Panc1 (cell line): ENCODE measurements at regions not wholly inside any gene's neighbourhood (a gene's known extent, or its start where the extent isn't known, plus 50 kb on each side); places are given as distances from the start of the nearest gene placed in this dataset.

Source experiments
- ATAC-seq: fragments of 200-7000 bp; cut with Tn5 transposase; 2 replicates; pipeline ENCODE4 v1.9.1; 2020; ENCODE audit warnings: mild to moderate bottlenecking, moderate library complexity
- BruUV-seq: library from RNA; stranded (reverse); fragments of 400-500 nt; replicated peaks from 2 replicates; lab custom pipeline; 2021; lab: Mats Ljungman, UMichigan
- CTCF ChIA-PET: fragments of 300-600 bp; sonication (Branson Sonifier 250); formaldehyde crosslinking; loops from one replicate; lab custom pipeline; 2022; ENCODE audit warnings: antibody characterized with exemption; lab: Charles Lee
- POLR2A ChIA-PET: fragments of 300-600 bp; sonication (Branson Sonifier 250); formaldehyde crosslinking; loops from one replicate; lab custom pipeline; 2022; ENCODE audit warnings: antibody characterized with exemption; lab: Charles Lee
- DNase-seq: peaks from one replicate; pipeline ENCODE4 v3.0.0-alpha.2; 2010; ENCODE audit warnings: low read depth, low spot score
- H3K27ac ChIP-seq: 2 replicates; pipeline ENCODE4 v1.5.1; 2011; ENCODE audit warnings: mild to moderate bottlenecking, low read length, inconsistent platforms
- H3K27me3 ChIP-seq: fragments of 200-500 bp; sonication (Bioruptor generic); 2 replicates; pipeline ENCODE4 v1.6.0; 2014; ENCODE audit warnings: low read length, inconsistent platforms; ENCODE audit not compliant: control insufficient read depth, insufficient read depth
- H3K36me3 ChIP-seq: fragments of 200-500 bp; sonication (Bioruptor generic); 2 replicates; pipeline ENCODE4 v1.5.1; 2014; ENCODE audit warnings: inconsistent platforms, mild to moderate bottlenecking, low read length, moderate library complexity; ENCODE audit not compliant: control insufficient read depth, insufficient read depth
- H3K4me1 ChIP-seq: 2 replicates; pipeline ENCODE4 v1.5.1; 2011; ENCODE audit warnings: inconsistent platforms, mild to moderate bottlenecking, low read length, moderate library complexity; ENCODE audit not compliant: control insufficient read depth, insufficient read depth
- H3K4me3 ChIP-seq, 2 experiments: 2 replicates each; pipeline ENCODE4 v1.5.1; 2011 to 2012; ENCODE audit warnings: low read depth in 2 of 2, low read length in 2 of 2, mild to moderate bottlenecking in 2 of 2, inconsistent platforms in 1 of 2, moderate library complexity in 1 of 2
- H3K9me3 ChIP-seq: fragments of 200-500 bp; sonication (Bioruptor generic); 2 replicates; pipeline ENCODE4 v1.5.1; 2014; ENCODE audit warnings: low read depth, mild to moderate bottlenecking, inconsistent platforms, low read length, moderate library complexity; ENCODE audit not compliant: control insufficient read depth, insufficient read depth
- CTCF ChIP-seq: fragments of 450-650 bp; IDR thresholded peaks from 2 replicates; pipeline ENCODE4 v1.5.1; 2017; ENCODE audit warnings: mild to moderate bottlenecking
- POLR2AphosphoS5 ChIP-seq: IDR thresholded peaks from 2 replicates; pipeline ENCODE4 v1.6.1; 2012; ENCODE audit warnings: mild to moderate bottlenecking, low read depth, low read length, moderate library complexity
- SIN3A ChIP-seq: IDR thresholded peaks from 2 replicates; pipeline ENCODE4 v1.6.1; 2012; ENCODE audit warnings: low read depth, mild to moderate bottlenecking, low read length, moderate library complexity, borderline replicate concordance; ENCODE audit not compliant: insufficient read depth
- TCF7L2 ChIP-seq: IDR thresholded peaks from 2 replicates; pipeline ENCODE4 v1.6.1; 2011; ENCODE audit warnings: mild to moderate bottlenecking, low read depth, low read length, inconsistent platforms
- in situ Hi-C: cut with HindIII; loops from 2 replicates; pipeline ENCODE4 v1.10.0; 2016; ENCODE audit warnings: low sequenced_read_pairs, low pct_unique_long_range_greater_than_20kb
- intact Hi-C: fragments of 100-400 bp; cut with micrococcal nuclease; formaldehyde crosslinking; loops from one replicate; pipeline ENCODE4 v1.10.0; 2022; ENCODE audit not compliant: unreplicated experiment
- TF ChIP-seq, protein P1 (sequence below), 2 experiments: IDR thresholded peaks; 2 replicates each; pipeline ENCODE4 v1.6.1; 2011 to 2012; ENCODE audit warnings: low read depth in 2 of 2, control low read depth in 1 of 2, low read length in 1 of 2, mild to moderate bottlenecking in 1 of 2, moderate library complexity in 1 of 2; ENCODE audit not compliant: insufficient read depth in 1 of 2

DNA sequence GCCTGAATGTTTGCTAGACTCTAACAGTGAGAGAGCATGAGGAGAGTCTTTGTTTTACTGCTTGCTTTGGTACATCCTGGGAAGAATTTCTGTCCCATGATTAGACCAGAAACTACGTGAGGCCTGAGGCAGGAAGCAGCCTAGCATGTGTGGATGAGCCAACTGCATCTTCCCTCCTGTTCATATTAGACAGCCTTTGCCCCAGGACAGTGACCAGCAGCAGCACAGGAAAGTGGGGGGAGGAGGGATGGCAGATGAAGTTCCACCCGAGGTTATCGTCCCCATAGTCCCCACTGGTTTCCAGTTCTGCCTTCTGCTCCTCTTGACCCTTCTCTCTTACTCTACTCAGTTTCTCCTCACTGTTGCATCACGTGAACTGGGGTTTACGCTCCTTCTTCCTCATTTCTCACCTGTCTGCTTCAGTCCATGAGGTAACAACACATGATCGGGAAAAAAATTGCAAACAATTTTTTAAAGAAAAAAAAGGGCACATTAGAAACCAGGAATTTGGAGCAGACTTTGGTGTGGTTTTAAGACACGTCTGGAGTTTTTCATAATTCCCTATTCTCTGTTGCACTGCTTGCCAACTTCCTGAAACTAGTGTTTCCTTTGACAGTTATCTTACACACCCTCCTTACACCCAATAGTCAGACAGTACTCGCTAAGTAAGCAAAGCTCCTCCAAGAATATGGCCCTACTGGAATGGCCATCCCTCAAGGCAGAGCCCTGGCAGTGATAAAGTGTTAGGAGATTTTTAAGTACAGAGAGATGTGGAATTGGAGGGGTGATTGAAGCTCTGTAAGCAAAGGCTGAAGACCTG, 84.1 kb downstream of the SNX18 start:
- no TSS peak for BruUV-seq
- no peak for ATAC-seq
- in situ Hi-C loops = no loop called here
- Histone ChIP-seq H3K27me3 (no peaks in the 10 kb centered on the region), H3K9me3 (no peaks in the 10 kb centered on the region), H3K36me3 (no peaks in the 10 kb centered on the region), H3K4me1 (no peaks in the 10 kb centered on the region), H3K4me3 (no peak overlapping the region), H3K27ac (no peak overlapping the region)
- ChIA-PET POLR2A (no interaction called here), CTCF (no interaction called here)
- no peak for DNase-seq
- intact Hi-C loops = no loop called here
- TF ChIP-seq, protein P1, sequence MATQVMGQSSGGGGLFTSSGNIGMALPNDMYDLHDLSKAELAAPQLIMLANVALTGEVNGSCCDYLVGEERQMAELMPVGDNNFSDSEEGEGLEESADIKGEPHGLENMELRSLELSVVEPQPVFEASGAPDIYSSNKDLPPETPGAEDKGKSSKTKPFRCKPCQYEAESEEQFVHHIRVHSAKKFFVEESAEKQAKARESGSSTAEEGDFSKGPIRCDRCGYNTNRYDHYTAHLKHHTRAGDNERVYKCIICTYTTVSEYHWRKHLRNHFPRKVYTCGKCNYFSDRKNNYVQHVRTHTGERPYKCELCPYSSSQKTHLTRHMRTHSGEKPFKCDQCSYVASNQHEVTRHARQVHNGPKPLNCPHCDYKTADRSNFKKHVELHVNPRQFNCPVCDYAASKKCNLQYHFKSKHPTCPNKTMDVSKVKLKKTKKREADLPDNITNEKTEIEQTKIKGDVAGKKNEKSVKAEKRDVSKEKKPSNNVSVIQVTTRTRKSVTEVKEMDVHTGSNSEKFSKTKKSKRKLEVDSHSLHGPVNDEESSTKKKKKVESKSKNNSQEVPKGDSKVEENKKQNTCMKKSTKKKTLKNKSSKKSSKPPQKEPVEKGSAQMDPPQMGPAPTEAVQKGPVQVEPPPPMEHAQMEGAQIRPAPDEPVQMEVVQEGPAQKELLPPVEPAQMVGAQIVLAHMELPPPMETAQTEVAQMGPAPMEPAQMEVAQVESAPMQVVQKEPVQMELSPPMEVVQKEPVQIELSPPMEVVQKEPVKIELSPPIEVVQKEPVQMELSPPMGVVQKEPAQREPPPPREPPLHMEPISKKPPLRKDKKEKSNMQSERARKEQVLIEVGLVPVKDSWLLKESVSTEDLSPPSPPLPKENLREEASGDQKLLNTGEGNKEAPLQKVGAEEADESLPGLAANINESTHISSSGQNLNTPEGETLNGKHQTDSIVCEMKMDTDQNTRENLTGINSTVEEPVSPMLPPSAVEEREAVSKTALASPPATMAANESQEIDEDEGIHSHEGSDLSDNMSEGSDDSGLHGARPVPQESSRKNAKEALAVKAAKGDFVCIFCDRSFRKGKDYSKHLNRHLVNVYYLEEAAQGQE (IDR thresholded peaks at IDR 0.05; ENCODE audit: insufficient read depth in 1 of 2, low read depth in 2 of 2, low read length in 1 of 2) = no peak
- no peak for TF ChIP-seq SIN3A
- TF ChIP-seq TCF7L2 = no peak
- TF ChIP-seq CTCF = no peak
- TF ChIP-seq POLR2AphosphoS5 = no peak
